ENCODE measurements at regions not wholly inside any gene's neighbourhood (a gene's known extent, or its start where the extent isn't known, plus 50 kb on each side); places are given as distances from the start of the nearest gene placed in this dataset.

GRCh38 chr12:78316136-78316535 lies 485.4 kb downstream of the NAV3 start:
- H3K27ac ChIP-seq, result no peak overlapping the region
- no peak for TF ChIP-seq CTCF (conservative IDR thresholded peaks at IDR 0.05; ENCODE audit: low read depth)
- CTCF ChIA-PET, result no interaction called here
- POLR2A ChIA-PET (ENCODE audit: low non-redundant PET), result no interaction called here
- DNase-seq (ENCODE audit: low spot score), result no peak

GRCh38 chr12:78316631-78317468 lies 486.2 kb downstream of the NAV3 start:
- ChIA-PET CTCF (no interaction called here), POLR2A (ENCODE audit: low non-redundant PET) (no interaction called here)
- H3K27ac ChIP-seq, result no peak overlapping the region
- DNase-seq (ENCODE audit: low spot score), result no peak
- no peak for TF ChIP-seq CTCF (conservative IDR thresholded peaks at IDR 0.05; ENCODE audit: low read depth)

GRCh38 chr12:78321696-78322095 lies 491.0 kb downstream of the NAV3 start:
- no peak for DNase-seq (ENCODE audit: low spot score)
- ChIA-PET CTCF (interaction anchor here (0.6 kb wide), 1 partner anchor 862 kb away, joined by 4 read pairs; no protein-coding TSS in a partner anchor), POLR2A (ENCODE audit: low non-redundant PET) (no interaction called here)
- TF ChIP-seq CTCF (conservative IDR thresholded peaks at IDR 0.05; ENCODE audit: low read depth), result no peak
- H3K27ac ChIP-seq, result no peak overlapping the region

GRCh38 chr12:78323226-78323625 lies 492.5 kb downstream of the NAV3 start:
- CTCF ChIA-PET, result no interaction called here
- DNase-seq (ENCODE audit: low spot score), result no peak
- TF ChIP-seq CTCF (conservative IDR thresholded peaks at IDR 0.05; ENCODE audit: low read depth), result no peak
- POLR2A ChIA-PET (ENCODE audit: low non-redundant PET), result no interaction called here
- no peak overlapping the region for H3K27ac ChIP-seq

GRCh38 chr12:78324234-78324633 lies 493.5 kb downstream of the NAV3 start:
- CTCF ChIA-PET, result no interaction called here
- POLR2A ChIA-PET (ENCODE audit: low non-redundant PET), result interaction anchor here (0.6 kb wide), 1 partner anchor 258 kb away, joined by 4 read pairs; no protein-coding TSS in a partner anchor
- H3K27ac ChIP-seq, result no peak overlapping the region
- no peak for DNase-seq (ENCODE audit: low spot score)
- TF ChIP-seq CTCF (conservative IDR thresholded peaks at IDR 0.05; ENCODE audit: low read depth), result no peak

- no peak for DNase-seq (ENCODE audit: low spot score)
- no peak overlapping the region for H3K27ac ChIP-seq
- ChIA-PET CTCF (no interaction called here), POLR2A (ENCODE audit: low non-redundant PET) (no interaction called here)
- no peak for TF ChIP-seq CTCF (conservative IDR thresholded peaks at IDR 0.05; ENCODE audit: low read depth)
Measured at GRCh38 chr12:78328524-78328923, 497.8 kb downstream of the NAV3 start.

Measured in RWPE1 (cell line).